ENCODE measurements at regions not wholly inside any gene's neighbourhood (a gene's known extent, or its start where the extent isn't known, plus 50 kb on each side); places are given as distances from the start of the nearest gene placed in this dataset.

DNA sequence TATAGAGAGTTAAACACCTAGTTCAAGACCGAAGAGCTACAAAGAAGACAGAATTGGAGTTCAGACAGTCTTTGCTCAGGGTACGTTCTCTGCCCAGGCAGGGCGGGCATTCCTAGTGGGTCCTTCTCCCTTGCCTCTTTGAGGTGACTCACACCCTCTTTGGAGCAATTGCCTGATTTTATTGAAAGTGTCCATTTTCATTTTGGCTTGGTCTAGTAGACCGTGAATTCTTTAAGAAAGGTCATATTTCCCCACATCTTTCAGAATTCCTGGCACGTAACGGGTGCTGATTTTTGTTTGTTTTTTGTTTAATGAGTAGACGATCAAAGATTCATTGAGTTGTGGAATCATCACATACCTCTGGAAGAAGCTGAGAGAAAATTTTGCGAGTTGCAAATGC is 871.5 kb downstream of the RNF144A start:
- H3K4me3 ChIP-seq, result no peak overlapping the region
- WGBS, 5 donors, result 92 to 94% (median 94%) methylated on average over 8 of the region's 8 CpGs
- no peaks in the 10 kb centered on the region for H3K27me3 ChIP-seq
- TF ChIP-seq POLR2A (IDR thresholded peaks at IDR 0.05), result no peak
- no peak for TF ChIP-seq POLR2AphosphoS5 (IDR thresholded peaks at IDR 0.05)
- no peak for TF ChIP-seq EP300 (IDR thresholded peaks at IDR 0.05)
- TF ChIP-seq CTCF (IDR thresholded peaks at IDR 0.05), result no peak
- no peaks in the 10 kb centered on the region for H3K9me3 ChIP-seq
- peaks cover 8 to 17% (median 11%) of the 10 kb centered on the region in 4 donors for H3K4me1 ChIP-seq
- no peak overlapping the region for H3K27ac ChIP-seq
- H3K36me3 ChIP-seq, result no peaks in the 10 kb centered on the region
- intact Hi-C loops (cut with DNase I; ENCODE audit: low total_unique reads), result no loop called here
- no peak for DNase-seq

- H3K27ac ChIP-seq, result no peak overlapping the region
- intact Hi-C loops (cut with DNase I; ENCODE audit: low total_unique reads), result no loop called here
- H3K36me3 ChIP-seq, result no peaks in the 10 kb centered on the region
- H3K27me3 ChIP-seq, result no peaks in the 10 kb centered on the region
- TF ChIP-seq POLR2AphosphoS5 (IDR thresholded peaks at IDR 0.05), result no peak
- no peak for TF ChIP-seq CTCF (IDR thresholded peaks at IDR 0.05)
- TF ChIP-seq POLR2A (IDR thresholded peaks at IDR 0.05), result no peak
- TF ChIP-seq EP300 (IDR thresholded peaks at IDR 0.05), result no peak
- H3K4me3 ChIP-seq, result no peak overlapping the region
- H3K4me1 ChIP-seq, result peaks cover 8 to 28% (median 19%) of the 10 kb centered on the region in 4 donors
- no peaks in the 10 kb centered on the region for H3K9me3 ChIP-seq
- WGBS, 5 donors, result 26 to 48% (median 37%) methylated on average over 7 of the region's 7 CpGs
- peak; percentile 72 to 79 for DNase-seq
Measured at GRCh38 chr2:7792031-7792651, 874.9 kb downstream of the RNF144A start.

DNA sequence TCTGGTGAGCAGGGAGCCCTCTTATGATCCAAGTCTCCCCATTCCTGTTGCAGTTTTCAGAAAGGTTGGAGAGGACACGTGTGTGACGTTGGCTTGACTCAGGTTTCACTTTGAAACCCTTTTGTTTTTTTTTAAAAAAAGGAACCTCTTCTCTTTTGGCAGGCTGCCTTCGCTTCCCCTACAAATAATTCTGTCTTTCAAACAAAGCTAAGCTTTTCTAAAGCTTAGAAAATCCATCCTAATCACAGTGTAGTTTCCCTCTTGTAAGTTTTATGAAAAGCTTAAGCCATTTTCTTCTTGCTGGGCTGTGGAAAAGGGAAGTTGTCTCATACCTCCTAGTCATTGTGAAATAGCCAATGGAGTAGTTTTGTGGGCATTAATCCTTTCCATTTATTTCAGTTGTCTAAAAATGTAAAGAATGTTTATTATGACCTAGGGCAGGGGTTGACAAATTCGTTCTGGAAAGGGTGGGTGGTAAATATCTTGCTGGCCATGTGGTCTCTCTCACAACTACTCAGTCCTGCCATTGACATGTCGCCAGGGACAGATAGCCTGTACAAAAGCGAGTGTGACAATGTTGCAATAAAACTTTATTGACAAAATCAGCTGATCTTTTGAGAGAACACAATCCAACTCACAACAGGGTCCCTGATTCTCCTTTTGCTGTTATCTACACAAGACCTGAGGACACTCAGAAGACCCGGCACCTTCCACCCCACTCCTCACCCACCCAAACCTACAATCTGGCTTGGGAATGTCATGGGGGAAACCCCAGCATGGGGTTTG is 878.8 kb downstream of the RNF144A start:
- WGBS, 5 donors, result 48 to 65% (median 57%) methylated on average over 7 of the region's 7 CpGs
- Histone ChIP-seq H3K27me3 (no peaks in the 10 kb centered on the region), H3K9me3 (peaks cover 0 to 5% (median 1%) of the 10 kb centered on the region in 4 donors), H3K36me3 (no peaks in the 10 kb centered on the region), H3K27ac (peak overlapping the region in 1 of 5 donors; percentile 9), H3K4me3 (no peak overlapping the region), H3K4me1 (peaks cover 8 to 28% (median 19%) of the 10 kb centered on the region in 4 donors)
- TF ChIP-seq EP300 (IDR thresholded peaks at IDR 0.05) (no peak), POLR2AphosphoS5 (IDR thresholded peaks at IDR 0.05) (no peak), POLR2A (IDR thresholded peaks at IDR 0.05) (no peak), CTCF (IDR thresholded peaks at IDR 0.05) (no peak)
- intact Hi-C loops (cut with DNase I; ENCODE audit: low total_unique reads), result no loop called here
- DNase-seq, result peak in 1 of 2 donors; percentile 61

- Histone ChIP-seq H3K9me3 (peaks cover 0 to 18% (median 9%) of the 10 kb centered on the region in 4 donors), H3K36me3 (no peaks in the 10 kb centered on the region), H3K27ac (no peak overlapping the region), H3K27me3 (no peaks in the 10 kb centered on the region), H3K4me3 (no peak overlapping the region), H3K4me1 (peaks cover 0 to 11% (median 5%) of the 10 kb centered on the region in 4 donors)
- 70 to 80% (median 73%) methylated on average over 2 of the region's 2 CpGs for WGBS, 5 donors
- intact Hi-C loops (cut with DNase I; ENCODE audit: low total_unique reads), result no loop called here
- no peak for DNase-seq
- TF ChIP-seq EP300 (IDR thresholded peaks at IDR 0.05), result no peak
- no peak for TF ChIP-seq POLR2A (IDR thresholded peaks at IDR 0.05)
- no peak for TF ChIP-seq POLR2AphosphoS5 (IDR thresholded peaks at IDR 0.05)
- TF ChIP-seq CTCF (IDR thresholded peaks at IDR 0.05), result no peak
Measured at GRCh38 chr2:7800031-7800430, 881.8 kb upstream of the ID2 start.
